GM12872 (cell line): ENCODE measurements at regions not wholly inside any gene's neighbourhood (a gene's known extent, or its start where the extent isn't known, plus 50 kb on each side); places are given as distances from the start of the nearest gene placed in this dataset.

Experiments used
- TF ChIP-seq, protein P1 (sequence below): IDR thresholded peaks from 3 replicates; pipeline ENCODE4 v1.5.1; 2011; ENCODE audit warnings: low read depth, mild to moderate bottlenecking, low read length, moderate library complexity; ENCODE audit not compliant: insufficient read depth

DNA sequence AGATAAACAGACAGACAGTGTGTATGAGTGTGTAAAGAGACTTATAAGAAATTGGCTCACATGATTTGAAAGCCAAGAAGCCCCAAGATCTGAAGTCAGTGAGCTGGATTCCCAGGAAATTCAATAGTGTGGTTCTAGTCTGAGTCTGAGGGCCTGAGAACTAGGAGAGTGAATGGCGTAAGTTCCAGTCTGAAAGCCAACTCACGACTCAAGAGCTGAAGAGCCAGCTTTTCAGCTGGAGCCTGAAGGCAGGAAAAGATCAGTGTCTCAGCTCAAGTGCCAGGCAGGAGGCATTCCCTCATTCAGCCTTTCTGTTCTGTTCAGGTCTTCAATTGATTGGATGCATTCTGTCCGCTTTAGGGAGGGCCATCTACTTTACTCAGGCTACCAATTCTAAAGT, 257.2 kb downstream of the PLPP3 start:
- TF ChIP-seq, protein P1, sequence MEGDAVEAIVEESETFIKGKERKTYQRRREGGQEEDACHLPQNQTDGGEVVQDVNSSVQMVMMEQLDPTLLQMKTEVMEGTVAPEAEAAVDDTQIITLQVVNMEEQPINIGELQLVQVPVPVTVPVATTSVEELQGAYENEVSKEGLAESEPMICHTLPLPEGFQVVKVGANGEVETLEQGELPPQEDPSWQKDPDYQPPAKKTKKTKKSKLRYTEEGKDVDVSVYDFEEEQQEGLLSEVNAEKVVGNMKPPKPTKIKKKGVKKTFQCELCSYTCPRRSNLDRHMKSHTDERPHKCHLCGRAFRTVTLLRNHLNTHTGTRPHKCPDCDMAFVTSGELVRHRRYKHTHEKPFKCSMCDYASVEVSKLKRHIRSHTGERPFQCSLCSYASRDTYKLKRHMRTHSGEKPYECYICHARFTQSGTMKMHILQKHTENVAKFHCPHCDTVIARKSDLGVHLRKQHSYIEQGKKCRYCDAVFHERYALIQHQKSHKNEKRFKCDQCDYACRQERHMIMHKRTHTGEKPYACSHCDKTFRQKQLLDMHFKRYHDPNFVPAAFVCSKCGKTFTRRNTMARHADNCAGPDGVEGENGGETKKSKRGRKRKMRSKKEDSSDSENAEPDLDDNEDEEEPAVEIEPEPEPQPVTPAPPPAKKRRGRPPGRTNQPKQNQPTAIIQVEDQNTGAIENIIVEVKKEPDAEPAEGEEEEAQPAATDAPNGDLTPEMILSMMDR = no peak

DNA sequence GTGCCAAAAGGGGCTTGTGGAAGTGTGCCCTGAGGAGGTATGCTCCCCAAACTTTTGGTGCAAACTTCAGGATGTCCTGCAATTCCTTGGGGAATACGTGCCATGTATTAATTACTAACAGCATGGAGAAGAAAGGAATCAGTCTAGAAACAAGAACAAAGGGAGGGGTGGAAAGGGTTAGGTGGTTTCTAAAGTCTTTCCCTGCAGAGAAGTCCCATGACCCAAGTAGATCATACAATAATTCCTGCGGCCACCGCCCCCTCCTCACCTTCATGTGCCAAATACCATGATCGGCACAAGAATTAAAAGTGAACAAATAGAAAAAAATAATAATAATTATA, 258.2 kb downstream of the PLPP3 start:
- TF ChIP-seq, protein P1 = no peak

DNA sequence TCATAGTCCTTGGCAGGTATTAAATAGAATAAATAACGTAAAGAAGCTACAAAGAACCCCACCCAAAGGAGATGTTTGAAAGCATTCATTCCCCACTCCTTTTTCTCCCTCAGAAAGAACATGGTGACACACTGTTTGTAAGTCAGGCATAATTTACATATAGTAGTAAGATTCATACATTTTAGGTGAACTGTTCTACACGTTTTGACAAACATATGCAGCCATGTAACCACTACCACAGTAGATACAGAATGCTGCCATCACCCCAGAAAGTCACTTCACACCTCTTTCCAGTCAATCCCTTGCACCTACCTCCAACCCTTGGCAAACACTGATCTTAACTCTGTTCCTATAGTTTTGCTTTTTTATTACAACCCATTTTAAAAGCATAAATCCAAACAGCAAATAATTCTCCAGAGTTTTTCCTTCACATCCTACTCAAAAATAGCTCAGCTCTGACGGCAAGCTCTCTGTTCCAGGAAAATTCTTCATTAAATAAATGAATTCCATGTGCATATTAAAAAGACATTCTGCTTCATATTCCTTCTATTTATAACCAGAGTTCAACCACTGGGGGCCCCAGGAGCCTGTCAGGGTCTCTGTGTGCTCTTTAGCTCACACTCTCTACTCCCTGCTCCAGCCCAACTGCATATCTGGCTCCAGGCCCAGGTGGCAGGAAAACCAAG, 258.8 kb downstream of the PLPP3 start:
- TF ChIP-seq, protein P1 = no peak

DNA sequence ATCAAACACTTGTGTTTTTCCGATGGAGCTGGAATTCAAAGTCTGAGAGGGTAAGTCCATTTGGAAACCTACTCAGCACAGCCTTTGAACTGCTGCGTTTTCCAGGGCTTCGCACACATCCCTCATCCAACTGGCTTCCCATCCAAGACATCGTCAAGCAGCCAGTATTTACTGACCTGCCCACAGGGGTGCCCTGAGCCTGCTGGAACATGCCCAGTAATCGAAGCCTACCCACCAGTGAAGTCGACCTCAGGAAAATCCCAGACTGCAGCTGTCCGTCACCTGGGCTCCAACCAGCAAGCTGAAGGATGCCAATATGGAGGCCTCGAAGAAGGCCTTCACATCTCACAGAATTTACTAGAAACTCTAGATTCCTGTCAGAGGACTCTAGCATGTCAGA, 261.6 kb downstream of the PLPP3 start:
- TF ChIP-seq, protein P1 = no peak

DNA sequence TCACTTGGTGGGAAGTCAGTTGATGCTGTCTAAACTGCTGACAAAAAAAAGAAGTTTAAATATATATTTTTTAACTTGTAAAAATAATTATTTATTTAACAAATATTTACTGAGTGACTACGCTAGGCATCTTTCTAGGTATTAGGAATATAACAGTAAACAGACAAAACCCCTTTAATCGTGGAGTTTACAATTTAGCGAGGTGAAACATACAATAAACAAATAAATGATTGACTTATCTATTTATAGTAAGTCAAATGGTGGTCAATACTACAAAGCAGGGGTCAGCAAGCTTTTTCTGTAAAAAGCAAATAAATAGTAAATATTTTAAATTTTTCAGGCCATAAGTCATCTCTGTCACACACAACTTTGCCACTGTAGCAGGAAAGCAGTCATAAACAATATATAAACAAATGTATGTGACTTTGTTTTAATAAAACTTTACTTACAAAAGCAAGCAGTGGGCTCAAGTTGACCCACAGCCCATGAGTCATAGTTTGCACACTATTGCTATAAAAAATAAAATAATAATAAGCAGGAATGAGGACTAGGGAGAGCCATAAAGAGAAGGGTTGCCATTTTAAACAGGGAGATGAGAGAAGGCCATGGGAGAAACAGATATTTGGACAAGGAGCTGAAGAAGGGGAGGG, 263.9 kb downstream of the PLPP3 start:
- TF ChIP-seq, protein P1 = no peak

DNA sequence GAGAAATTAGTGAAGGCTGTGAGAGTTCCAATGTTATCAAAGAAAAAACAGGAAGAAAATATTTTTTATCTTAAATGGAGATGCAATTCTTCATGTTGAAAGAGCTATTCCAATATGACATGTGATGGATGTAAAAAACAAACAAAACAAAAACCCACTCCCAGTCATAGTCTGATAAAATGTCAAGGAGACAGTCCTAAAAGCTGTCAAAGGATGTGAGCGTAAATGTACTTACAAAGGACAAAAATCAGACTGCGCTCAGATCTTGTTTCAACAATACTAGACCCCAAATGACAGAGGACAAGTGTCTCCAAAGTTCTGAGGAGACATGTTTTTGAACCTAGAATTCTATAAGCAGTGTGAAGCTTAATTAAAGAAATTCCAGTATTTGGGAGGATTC, 265.8 kb downstream of the PLPP3 start:
- TF ChIP-seq, protein P1 = no peak

DNA sequence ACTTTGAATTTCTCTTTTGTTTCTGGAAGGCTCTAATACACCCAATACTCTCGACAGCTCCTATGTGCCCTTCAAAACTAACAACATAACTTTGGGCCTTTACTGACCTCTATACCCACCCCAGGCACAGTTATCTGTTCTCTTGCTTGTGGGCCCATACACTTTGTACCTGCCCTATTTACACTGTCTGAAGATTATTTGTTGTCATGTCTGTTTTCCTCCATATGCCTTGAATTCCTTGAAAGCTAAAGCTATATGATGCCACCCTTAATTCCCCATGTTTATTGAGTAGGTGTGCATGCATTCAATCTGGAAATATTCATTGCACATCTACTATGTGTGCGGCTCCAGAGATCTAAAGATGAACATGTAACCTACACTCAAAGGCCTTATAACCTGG, 267.6 kb downstream of the PLPP3 start:
- TF ChIP-seq, protein P1 = no peak
